ENCODE measurements at regions not wholly inside any gene's neighbourhood (a gene's known extent, or its start where the extent isn't known, plus 50 kb on each side); places are given as distances from the start of the nearest gene placed in this dataset.

DNA sequence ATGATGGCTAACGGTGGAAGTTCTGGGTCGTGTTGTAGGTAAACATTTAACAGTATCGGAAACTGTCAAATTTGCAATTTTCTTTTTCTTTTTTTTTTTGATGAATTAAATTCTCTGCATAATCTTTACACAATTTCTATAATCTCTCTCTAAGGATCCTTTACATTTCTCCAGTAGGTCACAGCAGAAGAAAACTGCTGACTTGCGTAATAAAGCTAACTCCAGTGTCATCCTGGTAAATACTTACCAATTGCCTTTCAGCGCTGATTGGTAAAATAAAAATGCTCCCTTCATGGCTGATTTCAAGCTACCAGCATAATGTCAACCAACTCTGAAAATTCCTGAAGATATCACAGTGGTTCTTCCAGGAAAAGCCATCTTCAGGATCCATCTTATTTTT, 510.5 kb upstream of the ATXN8OS start:
- TF ChIP-seq CTCF (IDR thresholded peaks at IDR 0.05) (no peak), POLR2A (IDR thresholded peaks at IDR 0.05) (no peak)

Measured in transverse colon (tissue), 3 donors.